ENCODE measurements at regions not wholly inside any gene's neighbourhood (a gene's known extent, or its start where the extent isn't known, plus 50 kb on each side); places are given as distances from the start of the nearest gene placed in this dataset.

DNA sequence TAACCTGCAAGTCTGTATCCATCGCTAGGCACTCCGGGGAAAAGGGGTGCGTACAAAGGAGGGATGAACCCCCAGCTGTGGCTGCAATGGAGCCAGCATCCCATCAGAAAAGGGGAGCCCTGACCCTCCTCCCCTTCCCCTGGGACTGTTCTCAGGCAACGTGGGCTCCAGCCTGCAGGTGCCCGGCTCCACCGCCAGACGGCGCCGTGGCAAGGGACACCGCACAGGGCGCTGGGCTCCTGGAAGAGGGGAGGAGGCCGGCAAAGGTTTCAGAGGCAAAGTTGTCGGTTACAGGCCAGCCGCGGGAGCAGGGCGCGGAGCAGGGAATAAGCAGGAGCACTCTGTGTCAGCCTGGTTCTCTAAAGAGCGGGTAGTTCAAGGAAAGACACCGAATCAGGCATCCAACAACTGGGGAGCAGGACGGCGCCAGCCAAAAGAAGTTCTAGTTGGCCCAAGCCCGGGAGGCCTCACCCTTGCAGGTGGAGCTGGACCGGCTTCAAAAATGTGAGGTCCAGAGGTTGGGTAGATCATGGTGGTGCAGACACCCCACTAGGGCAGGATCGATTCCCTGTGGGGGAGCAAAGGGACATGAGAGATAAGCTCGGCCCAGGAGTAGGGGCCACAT, 53.0 kb upstream of the ATP12A start:
- no peak overlapping the region for H3K4me3 ChIP-seq (ENCODE audit: low read depth, low read length)
- TF ChIP-seq CTCF (IDR thresholded peaks at IDR 0.05; ENCODE audit: borderline replicate concordance, insufficient read depth, low read depth, low read length): peak; percentile 28; the same call in 1 of the 2 replicates

- no peak for TF ChIP-seq CTCF (IDR thresholded peaks at IDR 0.05; ENCODE audit: borderline replicate concordance, insufficient read depth, low read depth, low read length)
- no peak overlapping the region for H3K4me3 ChIP-seq (ENCODE audit: low read depth, low read length)
Observed at GRCh38 chr13:24627946-24628345, 52.3 kb upstream of the ATP12A start.

DNA sequence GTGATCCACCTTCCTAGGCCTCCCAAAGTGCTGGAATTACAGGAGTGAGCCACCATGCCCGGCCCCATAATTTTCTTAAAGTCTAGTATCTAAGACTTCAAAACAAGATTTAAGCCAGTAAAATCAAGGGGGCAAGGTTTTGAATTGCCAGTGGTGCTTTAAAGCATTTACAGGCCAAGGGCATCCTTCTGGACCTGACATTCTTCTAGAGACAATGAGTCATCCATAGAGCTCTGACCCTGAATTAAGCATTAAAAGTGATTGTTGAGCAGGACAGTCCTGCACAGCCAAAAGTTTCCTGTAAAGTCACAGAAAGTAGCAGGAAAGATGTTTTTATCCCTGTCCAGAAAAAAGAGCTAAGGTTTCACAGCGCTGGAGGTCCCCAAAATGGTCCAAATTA, 50.9 kb upstream of the ATP12A start:
- no peak overlapping the region for H3K4me3 ChIP-seq (ENCODE audit: low read depth, low read length)
- no peak for TF ChIP-seq CTCF (IDR thresholded peaks at IDR 0.05; ENCODE audit: borderline replicate concordance, insufficient read depth, low read depth, low read length)

- no peak for TF ChIP-seq CTCF (IDR thresholded peaks at IDR 0.05; ENCODE audit: borderline replicate concordance, insufficient read depth, low read depth, low read length)
- no peak overlapping the region for H3K4me3 ChIP-seq (ENCODE audit: low read depth, low read length)
Observed at GRCh38 chr13:24630121-24630520, 50.1 kb upstream of the ATP12A start.
